TTC549 (cell line): ENCODE measurements at regions not wholly inside any gene's neighbourhood (a gene's known extent, or its start where the extent isn't known, plus 50 kb on each side); places are given as distances from the start of the nearest gene placed in this dataset.
"Not testable (repeated sequence)": the region's sequence is repeated elsewhere in the genome, so short reads cannot be mapped to it uniquely, and the experiment has no call there.

Experiments
- FAIRE-seq: peaks from 2 replicates; lab custom pipeline; 2012; peaks lifted over from hg19 to GRCh38; lab: Jason Lieb, UNC

- no peak for FAIRE-seq
Observed at GRCh38 chr7:125246706-125247105, 317.1 kb upstream of the POT1 start.

- no peak for FAIRE-seq
Observed at GRCh38 chr7:125241548-125241947, 311.9 kb upstream of the POT1 start.

- no peak for FAIRE-seq
Observed at GRCh38 chr7:125222596-125222995, 293.0 kb upstream of the POT1 start.

- FAIRE-seq: no peak
Observed at GRCh38 chr7:125218076-125218475, 288.5 kb upstream of the POT1 start.

- no peak for FAIRE-seq
Observed at GRCh38 chr7:125201002-125201401, 271.4 kb upstream of the POT1 start.

GRCh38 chr7:125197731-125198393 lies 268.2 kb upstream of the POT1 start:
- FAIRE-seq: no peak

- no peak for FAIRE-seq
Observed at GRCh38 chr7:125195156-125195555, 265.5 kb upstream of the POT1 start.

- FAIRE-seq: no peak
Observed at GRCh38 chr7:125193263-125193662, 263.6 kb upstream of the POT1 start.

GRCh38 chr7:125184801-125185200 lies 255.2 kb upstream of the POT1 start:
- FAIRE-seq: no peak

GRCh38 chr7:125181569-125182267 lies 252.1 kb upstream of the POT1 start:
- not testable (repeated sequence) for FAIRE-seq

- no peak for FAIRE-seq
Observed at GRCh38 chr7:125173571-125173970, 243.9 kb upstream of the POT1 start.

- FAIRE-seq: no peak
Observed at GRCh38 chr7:125169088-125169487, 239.5 kb upstream of the POT1 start.

GRCh38 chr7:125154930-125155329 lies 225.3 kb upstream of the POT1 start:
- no peak for FAIRE-seq

GRCh38 chr7:125149151-125149550 lies 219.5 kb upstream of the POT1 start:
- no peak for FAIRE-seq

- no peak for FAIRE-seq
Observed at GRCh38 chr7:125147047-125147446, 217.4 kb upstream of the POT1 start.

- FAIRE-seq: no peak
Observed at GRCh38 chr7:125136755-125137532, 207.3 kb upstream of the POT1 start.

- FAIRE-seq: no peak
Observed at GRCh38 chr7:125136341-125136740, 206.7 kb upstream of the POT1 start.

GRCh38 chr7:125130173-125130572 lies 200.5 kb upstream of the POT1 start:
- no peak for FAIRE-seq

- no peak for FAIRE-seq
Observed at GRCh38 chr7:125127304-125127703, 197.7 kb upstream of the POT1 start.

- FAIRE-seq: no peak
Observed at GRCh38 chr7:125126376-125126775, 196.8 kb upstream of the POT1 start.

- FAIRE-seq: no peak
Observed at GRCh38 chr7:125125315-125125714, 195.7 kb upstream of the POT1 start.

- no peak for FAIRE-seq
Observed at GRCh38 chr7:125122173-125122572, 192.5 kb upstream of the POT1 start.

GRCh38 chr7:125119559-125120115 lies 190.0 kb upstream of the POT1 start:
- no peak for FAIRE-seq
